HG03571 (cell line): ENCODE measurements at regions not wholly inside any gene's neighbourhood (a gene's known extent, or its start where the extent isn't known, plus 50 kb on each side); places are given as distances from the start of the nearest gene placed in this dataset.

Experiments
- ATAC-seq: cut with Tn5 transposase; IDR thresholded peaks from one replicate; pipeline ENCODE4 v1.9.1; 2021; ENCODE audit not compliant: unreplicated experiment

DNA sequence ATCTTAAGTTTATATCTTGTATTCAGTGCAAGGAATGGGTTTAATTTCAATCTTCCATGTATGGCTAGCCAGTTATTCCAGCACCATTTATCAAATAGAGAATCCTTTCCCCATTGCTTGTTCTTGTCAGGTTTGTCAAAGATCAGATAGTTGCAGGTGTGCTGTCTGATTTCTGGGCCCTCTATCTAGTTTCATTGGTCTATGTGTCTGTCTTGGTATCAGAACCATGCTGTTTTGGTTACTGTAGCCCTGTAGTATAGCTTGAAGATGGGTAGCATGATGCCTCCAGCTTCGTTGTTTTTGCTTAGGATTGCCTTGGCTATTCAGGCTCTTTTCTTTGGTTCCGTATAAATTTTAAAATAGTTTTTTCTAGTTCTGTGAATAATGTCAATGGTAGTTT is 200.0 kb downstream of the MANEA start:
- ATAC-seq: no peak

- no peak for ATAC-seq
Measured at GRCh38 chr6:95780037-95780436, 202.7 kb downstream of the MANEA start.

DNA sequence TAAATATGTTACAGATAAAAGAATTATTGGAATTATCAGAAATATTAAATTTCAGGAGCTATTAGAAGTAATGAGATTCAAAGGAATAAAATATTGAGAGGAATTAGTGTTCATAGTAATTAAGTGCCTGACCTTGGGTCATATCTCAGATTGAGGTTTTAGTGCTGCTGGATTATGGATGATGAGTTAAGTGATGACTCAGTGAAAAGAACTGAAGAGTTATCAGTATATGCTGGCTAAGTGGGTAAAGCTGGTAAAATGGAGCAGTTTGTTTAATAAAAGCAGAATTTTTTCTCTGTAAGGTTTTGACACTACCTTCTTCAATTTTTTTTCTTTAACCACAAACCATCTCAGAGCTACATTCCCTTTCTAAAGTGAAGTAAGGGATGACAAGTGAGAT is 206.7 kb downstream of the MANEA start:
- ATAC-seq: no peak

- ATAC-seq: no peak
Measured at GRCh38 chr6:95784869-95785268, 207.5 kb downstream of the MANEA start.

- ATAC-seq: no peak
Measured at GRCh38 chr6:95785785-95786184, 208.4 kb downstream of the MANEA start.

GRCh38 chr6:95786802-95787201 is 209.5 kb downstream of the MANEA start:
- ATAC-seq: no peak

DNA sequence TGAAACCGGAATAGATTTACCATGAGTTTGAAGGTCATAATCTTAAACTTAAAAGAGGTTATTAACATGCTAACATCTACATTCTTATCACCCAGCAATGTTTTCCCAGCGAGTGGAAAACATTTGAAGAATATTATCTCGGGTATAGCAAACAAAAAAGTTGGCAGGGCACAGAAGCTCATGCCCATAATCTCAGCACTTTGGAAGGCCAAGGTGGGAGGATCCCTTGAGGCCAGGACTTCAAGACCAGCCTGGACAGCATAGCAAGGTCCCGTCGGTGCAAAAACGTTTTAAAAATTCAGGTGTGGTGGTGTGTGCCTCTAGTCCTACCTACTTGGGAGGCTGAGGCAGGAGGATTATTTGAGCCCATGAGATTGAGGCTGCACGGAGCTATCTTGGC is 213.5 kb downstream of the MANEA start:
- no peak for ATAC-seq

DNA sequence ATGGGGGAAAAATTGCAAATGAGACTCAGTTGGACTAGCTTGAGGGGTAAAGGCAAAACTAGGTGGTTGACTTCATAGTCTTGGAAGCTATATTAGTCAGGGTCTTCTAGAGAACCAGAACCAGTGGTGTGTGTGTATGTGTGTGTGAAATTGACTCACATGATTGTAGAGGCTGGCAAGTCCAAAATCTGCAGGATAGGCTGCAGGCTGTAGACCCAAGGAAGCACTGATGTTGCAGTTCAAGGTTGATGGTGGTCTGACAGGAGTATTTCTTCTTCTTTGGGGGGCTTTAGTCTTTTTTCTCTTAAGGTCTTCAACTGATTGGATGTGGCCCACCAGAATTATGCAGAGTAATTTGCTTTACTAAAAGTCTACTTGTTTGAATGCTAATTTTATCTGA is 217.4 kb downstream of the MANEA start:
- no peak for ATAC-seq

- no peak for ATAC-seq
Measured at GRCh38 chr6:95795927-95796326, 218.6 kb downstream of the MANEA start.

GRCh38 chr6:95797054-95797453 is 218.7 kb upstream of the FUT9 start:
- ATAC-seq: no peak

- no peak for ATAC-seq
Measured at GRCh38 chr6:95802978-95803377, 212.8 kb upstream of the FUT9 start.

DNA sequence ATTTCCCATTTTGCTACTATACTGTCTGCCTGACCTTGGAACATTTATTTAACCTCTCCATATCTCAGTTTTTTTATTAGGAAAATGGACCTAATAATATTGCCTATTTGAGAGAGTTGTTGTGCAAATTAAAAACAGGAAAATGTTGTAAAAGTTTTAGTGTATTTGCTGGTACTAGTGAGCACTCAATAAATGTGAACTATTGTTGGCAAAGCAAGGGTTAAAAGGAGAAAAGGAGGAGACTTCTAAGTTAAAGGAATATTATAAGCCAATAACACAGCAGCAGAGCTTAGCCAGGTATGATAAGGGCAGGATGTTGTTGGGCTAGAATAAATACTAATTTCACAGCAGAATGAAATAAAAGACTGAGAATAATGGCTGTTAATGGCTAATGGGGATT is 211.9 kb upstream of the FUT9 start:
- ATAC-seq: no peak

DNA sequence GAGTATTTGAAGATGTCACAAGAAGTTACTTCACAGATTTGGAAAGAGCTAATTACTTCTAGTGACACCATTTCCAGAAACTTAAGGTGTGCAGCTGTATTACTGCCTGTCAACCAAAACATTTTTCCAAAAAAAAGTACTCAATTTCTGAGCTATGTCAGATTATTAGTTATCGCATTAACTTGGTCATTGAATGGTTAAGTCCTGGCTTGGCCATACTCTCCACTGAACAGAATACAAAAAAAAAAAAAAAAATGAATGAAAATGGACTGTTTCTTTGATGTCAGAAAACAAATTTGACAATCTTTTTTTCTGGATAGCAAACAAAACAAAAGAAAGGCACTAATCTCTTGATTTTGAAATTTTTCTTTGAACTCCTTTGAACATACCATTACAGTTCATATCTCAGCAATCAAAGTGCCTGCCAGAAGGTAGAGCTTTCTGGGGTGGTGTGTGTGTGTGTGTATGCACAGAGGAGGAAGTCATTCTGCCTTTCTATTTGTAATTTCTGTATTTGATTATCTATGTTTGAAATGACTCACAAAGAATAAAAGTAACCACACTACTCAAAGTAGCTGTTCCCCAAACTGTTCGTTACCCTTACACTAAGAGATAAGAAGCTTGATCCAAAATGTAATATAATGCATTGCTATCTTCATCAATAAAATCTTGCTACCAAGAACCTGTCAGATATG is 210.8 kb upstream of the FUT9 start:
- ATAC-seq: no peak

- ATAC-seq: no peak
Measured at GRCh38 chr6:95805699-95806098, 210.1 kb upstream of the FUT9 start.

- no peak for ATAC-seq
Measured at GRCh38 chr6:95815389-95816056, 200.3 kb upstream of the FUT9 start.

DNA sequence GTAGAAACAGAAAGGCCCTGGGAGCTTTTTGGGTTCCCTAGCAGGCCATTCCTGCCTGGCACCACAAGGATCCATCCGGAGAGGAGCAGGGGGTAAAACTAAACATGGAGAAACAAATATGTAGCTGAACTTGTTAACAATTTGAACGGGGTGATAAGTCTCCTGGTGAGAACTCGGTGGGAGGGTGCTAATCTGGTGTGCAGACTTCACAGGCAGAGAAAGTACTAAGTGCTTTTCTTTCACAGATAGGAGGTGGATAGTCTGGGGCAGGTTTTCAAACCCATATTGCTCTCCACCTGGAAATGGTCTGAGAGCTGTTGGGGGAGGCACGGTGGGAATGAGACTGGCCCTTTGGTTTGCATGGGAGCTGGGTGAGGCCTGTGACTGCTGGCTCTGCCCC is 196.3 kb upstream of the FUT9 start:
- no peak for ATAC-seq

- no peak for ATAC-seq
Measured at GRCh38 chr6:95819939-95820338, 195.8 kb upstream of the FUT9 start.

DNA sequence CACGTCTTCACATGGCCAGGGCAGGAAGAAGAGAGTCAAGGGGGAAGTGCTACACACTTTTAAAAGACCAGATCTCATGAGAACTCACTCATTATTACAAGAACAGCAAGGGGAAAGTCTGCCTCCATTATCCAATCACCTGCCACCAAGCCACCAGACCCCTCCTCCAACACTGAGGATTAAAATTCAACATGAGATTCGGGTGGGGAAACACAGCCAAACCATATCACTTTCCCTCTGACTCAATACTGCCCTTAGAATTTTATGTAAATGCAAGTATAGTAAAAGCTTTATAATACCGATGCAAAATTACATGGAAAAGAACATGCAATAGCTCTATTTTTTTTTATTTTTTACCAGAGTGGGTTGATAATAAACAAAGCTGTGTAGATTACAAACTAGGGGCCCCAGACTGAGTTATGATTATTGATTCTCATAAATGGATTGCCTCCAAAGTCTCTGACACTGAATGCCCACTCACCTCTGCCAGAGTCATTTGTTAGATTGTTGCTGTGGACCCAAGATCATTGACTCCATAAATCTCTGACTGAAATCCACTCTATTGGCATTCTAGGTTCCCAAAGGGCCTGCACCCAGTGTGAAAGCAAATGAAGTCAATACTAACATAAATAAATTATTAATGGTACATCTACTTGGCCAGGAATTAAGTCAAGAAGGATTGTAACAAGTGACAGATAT is 184.8 kb upstream of the FUT9 start:
- no peak for ATAC-seq

- ATAC-seq: no peak
Measured at GRCh38 chr6:95837890-95838289, 177.9 kb upstream of the FUT9 start.

DNA sequence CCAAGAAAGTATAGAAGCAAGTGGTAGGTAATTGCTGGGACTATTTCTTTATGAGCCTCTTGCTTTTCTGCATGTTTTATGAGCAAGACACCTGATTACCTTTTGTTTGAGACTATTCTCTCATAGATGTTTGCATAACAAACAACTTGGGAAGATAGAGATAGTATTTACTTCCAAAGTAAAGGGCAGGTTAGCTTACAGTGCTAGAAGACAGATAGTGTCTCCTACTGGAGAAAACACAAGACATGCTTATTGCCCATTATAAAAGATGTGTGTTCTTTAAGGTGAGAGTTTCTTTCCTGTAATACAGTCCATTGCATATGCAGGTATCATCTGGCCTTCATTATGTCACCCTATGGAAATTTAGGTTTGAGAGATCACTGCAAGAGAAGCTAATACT is 174.2 kb upstream of the FUT9 start:
- no peak for ATAC-seq

DNA sequence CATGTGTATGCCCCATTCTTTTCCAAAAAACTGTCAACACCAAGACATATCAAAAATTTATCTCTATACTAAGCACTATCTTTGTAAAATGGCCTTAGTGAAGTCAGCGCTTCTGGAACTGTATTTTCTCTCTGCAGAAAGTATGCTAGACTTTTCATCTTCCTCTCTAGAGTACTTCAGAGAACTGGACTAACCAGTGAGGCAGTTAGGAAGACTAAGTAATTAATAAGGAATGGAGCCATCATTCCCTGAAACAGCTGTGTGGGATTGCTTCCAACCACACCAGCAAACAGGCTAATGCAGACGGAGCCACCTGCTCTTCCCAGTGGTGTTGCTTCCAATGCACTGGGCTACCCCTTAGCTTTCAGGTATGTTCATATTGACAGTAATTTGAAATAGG is 169.1 kb upstream of the FUT9 start:
- no peak for ATAC-seq

DNA sequence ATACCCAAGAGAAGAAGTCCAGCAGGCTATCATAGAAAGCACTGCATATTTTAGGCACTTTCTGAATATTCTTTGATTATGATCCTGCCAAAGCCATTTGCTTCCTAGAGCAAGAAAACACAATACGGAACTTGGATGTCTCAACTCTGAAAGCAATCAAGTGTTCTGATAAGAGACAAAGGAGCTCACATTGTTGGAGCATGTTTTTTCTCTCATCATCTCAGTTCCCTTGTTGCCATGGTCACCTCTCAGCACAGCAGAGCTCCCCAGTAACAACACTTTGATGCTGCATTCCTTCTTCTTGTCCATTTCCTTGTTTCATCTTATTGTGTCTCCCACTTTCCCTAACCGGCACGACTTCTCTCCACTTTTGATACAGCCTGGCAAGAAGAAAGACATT is 168.7 kb upstream of the FUT9 start:
- no peak for ATAC-seq
